CD14-positive monocyte (primary cell): ENCODE measurements at regions not wholly inside any gene's neighbourhood (a gene's known extent, or its start where the extent isn't known, plus 50 kb on each side); places are given as distances from the start of the nearest gene placed in this dataset.

Experiments
- DNase-seq, 3 donors: peaks; one replicate each; pipeline ENCODE4 v3.0.0-alpha.2; 2011 to 2022
- H2AFZ ChIP-seq: 2 replicates; pipeline ENCODE4 v1.6.0; 2012; ENCODE audit warnings: mild to moderate bottlenecking, low read depth, low read length, inconsistent platforms; ENCODE audit not compliant: insufficient read depth, poor library complexity, severe bottlenecking
- H3K27ac ChIP-seq, 2 donors: 1 replicate in 1 of 2; 2 replicates in 1 of 2; pipeline ENCODE4 v1.5.1; 2012 to 2013; ENCODE audit warnings: low read length in 2 of 2, control low read depth in 1 of 2, inconsistent platforms in 1 of 2, low read depth in 1 of 2, mild to moderate bottlenecking in 1 of 2
- H3K27me3 ChIP-seq, 2 donors: one replicate each; pipeline versions ENCODE4 v1.6.0 to v1.6.1; 2011 to 2013; ENCODE audit warnings: low read length in 2 of 2; ENCODE audit not compliant: control insufficient read depth in 2 of 2, insufficient read depth in 2 of 2
- H3K36me3 ChIP-seq, 2 donors: replicated peaks in 1 of 2; 1 replicate in 1 of 2; 2 replicates in 1 of 2; pipeline versions ENCODE4 v1.5.1 to v1.6.1; 2012 to 2013; ENCODE audit warnings: low read length in 2 of 2, control low read depth in 1 of 2, inconsistent platforms in 1 of 2, mild to moderate bottlenecking in 1 of 2; ENCODE audit not compliant: insufficient read depth in 2 of 2, control insufficient read depth in 1 of 2
- H3K4me1 ChIP-seq, 2 donors: 1 replicate in 1 of 2; 2 replicates in 1 of 2; pipeline versions ENCODE4 v1.5.1 to v1.6.1; 2012 to 2013; ENCODE audit warnings: low read length in 2 of 2, control low read depth in 1 of 2, inconsistent platforms in 1 of 2, mild to moderate bottlenecking in 1 of 2, moderate library complexity in 1 of 2; ENCODE audit not compliant: insufficient read depth in 2 of 2, control insufficient read depth in 1 of 2
- H3K4me2 ChIP-seq: replicated peaks from 2 replicates; pipeline ENCODE3; 2012; ENCODE audit warnings: low read length, moderate library complexity, mild to moderate bottlenecking; ENCODE audit not compliant: poor library complexity, severe bottlenecking; ENCODE audit errors: extremely low read depth
- H3K4me3 ChIP-seq, 3 experiments: fragments of 200-600 bp in 1 of 3; sonication (generic) in 1 of 3; replicated peaks in 1 of 3; 1 replicate in 2 of 3; 2 replicates in 1 of 3; pipeline ENCODE4 v1.5.1; 2011 to 2013; ENCODE audit warnings: low read length in 3 of 3, mild to moderate bottlenecking in 3 of 3, control low read depth in 2 of 3, low read depth in 2 of 3, inconsistent platforms in 1 of 3, moderate library complexity in 1 of 3
- H3K79me2 ChIP-seq: 2 replicates; pipeline ENCODE4 v1.6.0; 2012; ENCODE audit warnings: mild to moderate bottlenecking, control low read depth, inconsistent platforms, low read length, moderate library complexity; ENCODE audit not compliant: insufficient read depth
- H3K9ac ChIP-seq: 2 replicates; pipeline ENCODE4 v1.6.0; 2017; ENCODE audit warnings: low read length, mild to moderate bottlenecking; ENCODE audit not compliant: insufficient read depth, poor library complexity, severe bottlenecking
- H3K9me3 ChIP-seq, 2 donors: replicated peaks in 1 of 2; 1 replicate in 1 of 2; 2 replicates in 1 of 2; pipeline versions ENCODE4 v1.5.1 to v1.6.1; 2012 to 2013; ENCODE audit warnings: low read length in 2 of 2, control low read depth in 1 of 2; ENCODE audit not compliant: control insufficient read depth in 1 of 2, insufficient read depth in 1 of 2
- H4K20me1 ChIP-seq: 2 replicates; pipeline ENCODE4 v1.6.0; 2012; ENCODE audit warnings: mild to moderate bottlenecking, low read length, control low read depth, moderate library complexity; ENCODE audit not compliant: insufficient read depth
- H3K27ac Mint-ChIP-seq, 7 donors: one replicate each; pipeline ENCODE4 v1.8.0; 2020; ENCODE audit warnings: mild to moderate bottlenecking in 7 of 7, mixed read lengths in 7 of 7, moderate library complexity in 6 of 7, inconsistent platforms in 2 of 7
- H3K27me3 Mint-ChIP-seq, 3 donors: one replicate each; pipeline ENCODE4 v1.8.0; 2021 to 2022; ENCODE audit warnings: low read depth in 3 of 3, mild to moderate bottlenecking in 3 of 3, mixed read lengths in 3 of 3, moderate library complexity in 3 of 3, inconsistent platforms in 1 of 3
- H3K36me3 Mint-ChIP-seq, 2 donors: one replicate each; pipeline ENCODE4 v1.8.0; 2020; ENCODE audit warnings: mixed read lengths in 2 of 2, inconsistent platforms in 1 of 2, mild to moderate bottlenecking in 1 of 2
- H3K4me1 Mint-ChIP-seq: one replicate; pipeline ENCODE4 v1.8.0; 2020; ENCODE audit warnings: mild to moderate bottlenecking, mixed read lengths
- H3K4me3 Mint-ChIP-seq, 2 donors: one replicate each; pipeline ENCODE4 v1.8.0; 2020; ENCODE audit warnings: mild to moderate bottlenecking in 2 of 2, mixed read lengths in 2 of 2, moderate library complexity in 1 of 2
- H3K9me3 Mint-ChIP-seq, 7 donors: one replicate each; pipeline ENCODE4 v1.8.0; 2020 to 2022; ENCODE audit warnings: mixed read lengths in 7 of 7, mild to moderate bottlenecking in 6 of 7, moderate library complexity in 6 of 7, inconsistent platforms in 2 of 7
- CTCF ChIP-seq: fragments of 200-600 bp; IDR thresholded peaks from one replicate; pipeline ENCODE4 v1.8.0; 2022; ENCODE audit warnings: antibody characterized with exemption, mild to moderate bottlenecking
- WGBS: methylation state at CpG from one replicate; pipeline ENCODE4 v1.1.5; 2013; ENCODE audit warnings: missing lambda C conversion rate; ENCODE audit not compliant: insufficient coverage; 5-methylcytosine and 5-hydroxymethylcytosine counted together
- intact Hi-C, 2 donors: fragments of 100-400 bp; cut with micrococcal nuclease; formaldehyde crosslinking; loops; one replicate each; pipeline versions ENCODE4 v1.15.0 to v1.15.1; 2023

GRCh38 chr14:105903971-105904370 lies 377.6 kb downstream of the TMEM121 start:
- Histone ChIP-seq H4K20me1 (no peaks in the 10 kb centered on the region), H3K4me1 (no peaks in the 10 kb centered on the region), H3K9ac (no peak overlapping the region), H3K27me3 (peaks cover 0 to 48% of the 10 kb centered on the region in 2 donors), H3K9me3 (no peaks in the 10 kb centered on the region), H3K4me3 (no peak overlapping the region), H3K36me3 (no peaks in the 10 kb centered on the region), H3K27ac (no peak overlapping the region), H3K79me2 (no peaks in the 10 kb centered on the region), H2AFZ (no peak overlapping the region), H3K4me2 (no peak overlapping the region)
- intact Hi-C loops, result no loop called here
- no peak for TF ChIP-seq CTCF
- peaks cover 0 to 11% (median 7%) of the 10 kb centered on the region in 7 donors for H3K9me3 Mint-ChIP-seq
- H3K4me1 Mint-ChIP-seq, result no peaks in the 10 kb centered on the region
- H3K27me3 Mint-ChIP-seq, result peaks cover 43 to 77% (median 47%) of the 10 kb centered on the region in 3 donors
- no peaks in the 10 kb centered on the region for H3K36me3 Mint-ChIP-seq
- no peak overlapping the region for H3K27ac Mint-ChIP-seq
- H3K4me3 Mint-ChIP-seq, result no peak overlapping the region
- 48% methylated on average over 9 of the region's 9 CpGs for WGBS
- no peak for DNase-seq

GRCh38 chr14:105904379-105904778 lies 378.0 kb downstream of the TMEM121 start:
- Mint-ChIP-seq H3K36me3 (no peaks in the 10 kb centered on the region), H3K4me3 (no peak overlapping the region), H3K27ac (no peak overlapping the region), H3K9me3 (peaks cover 0 to 11% (median 7%) of the 10 kb centered on the region in 7 donors), H3K27me3 (peaks cover 43 to 77% (median 45%) of the 10 kb centered on the region in 3 donors), H3K4me1 (no peaks in the 10 kb centered on the region)
- no peak overlapping the region for H2AFZ ChIP-seq
- intact Hi-C loops, result no loop called here
- no peak overlapping the region for H3K27ac ChIP-seq
- DNase-seq, result no peak
- H3K9me3 ChIP-seq, result no peaks in the 10 kb centered on the region
- no peaks in the 10 kb centered on the region for H3K79me2 ChIP-seq
- H3K4me3 ChIP-seq, result no peak overlapping the region
- H3K27me3 ChIP-seq, result peaks cover 0 to 47% of the 10 kb centered on the region in 2 donors
- no peaks in the 10 kb centered on the region for H4K20me1 ChIP-seq
- H3K36me3 ChIP-seq, result no peaks in the 10 kb centered on the region
- H3K9ac ChIP-seq, result no peak overlapping the region
- no peaks in the 10 kb centered on the region for H3K4me1 ChIP-seq
- 10% methylated on average over 2 of the region's 11 CpGs for WGBS
- no peak overlapping the region for H3K4me2 ChIP-seq
- no peak for TF ChIP-seq CTCF
